ENCODE measurements at regions not wholly inside any gene's neighbourhood (a gene's known extent, or its start where the extent isn't known, plus 50 kb on each side); places are given as distances from the start of the nearest gene placed in this dataset.
"Not testable (repeated sequence)": the region's sequence is repeated elsewhere in the genome, so short reads cannot be mapped to it uniquely, and the experiment has no call there.

GRCh38 chr1:113205980-113206766 is 133.2 kb downstream of the LRIG2 start:
- Histone ChIP-seq H3K9me3 (ENCODE audit: control insufficient read depth, low read length) (no peaks in the 10 kb centered on the region), H3K4me3 (ENCODE audit: low read length) (no peak overlapping the region), H3K36me3 (ENCODE audit: control insufficient read depth, insufficient read depth, low read length) (no peaks in the 10 kb centered on the region), H3K9ac (ENCODE audit: low read length) (no peak overlapping the region), H3K27me3 (ENCODE audit: control insufficient read depth, insufficient read depth, low read length) (no peaks in the 10 kb centered on the region), H3K4me1 (ENCODE audit: control insufficient read depth, insufficient read depth, low read length) (peaks cover 42% of the 10 kb centered on the region)

DNA sequence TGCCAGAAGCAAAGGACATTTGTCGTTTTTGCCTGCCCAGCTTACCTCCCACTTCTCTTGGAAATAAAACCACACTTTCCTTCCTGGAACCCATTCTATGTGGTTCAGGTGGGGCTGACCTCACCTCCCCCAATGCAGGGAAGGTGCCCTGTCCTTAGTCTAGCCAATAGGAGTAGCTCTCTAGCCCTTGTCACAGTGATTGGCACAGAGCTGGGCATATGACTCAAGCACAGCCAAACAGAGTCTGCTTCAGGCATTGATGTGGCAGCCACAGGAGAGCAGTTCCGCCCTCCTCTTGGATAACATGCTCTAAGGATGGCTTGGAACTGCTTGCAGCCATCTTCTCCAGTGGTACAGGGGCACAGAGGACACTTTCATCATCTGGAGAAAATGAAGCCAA is 134.0 kb downstream of the LRIG2 start:
- Histone ChIP-seq H3K4me1 (ENCODE audit: control insufficient read depth, insufficient read depth, low read length) (peaks cover 45% of the 10 kb centered on the region), H3K36me3 (ENCODE audit: control insufficient read depth, insufficient read depth, low read length) (no peaks in the 10 kb centered on the region), H3K9ac (ENCODE audit: low read length) (no peak overlapping the region), H3K9me3 (ENCODE audit: control insufficient read depth, low read length) (no peaks in the 10 kb centered on the region), H3K27me3 (ENCODE audit: control insufficient read depth, insufficient read depth, low read length) (no peaks in the 10 kb centered on the region), H3K4me3 (ENCODE audit: low read length) (no peak overlapping the region)

DNA sequence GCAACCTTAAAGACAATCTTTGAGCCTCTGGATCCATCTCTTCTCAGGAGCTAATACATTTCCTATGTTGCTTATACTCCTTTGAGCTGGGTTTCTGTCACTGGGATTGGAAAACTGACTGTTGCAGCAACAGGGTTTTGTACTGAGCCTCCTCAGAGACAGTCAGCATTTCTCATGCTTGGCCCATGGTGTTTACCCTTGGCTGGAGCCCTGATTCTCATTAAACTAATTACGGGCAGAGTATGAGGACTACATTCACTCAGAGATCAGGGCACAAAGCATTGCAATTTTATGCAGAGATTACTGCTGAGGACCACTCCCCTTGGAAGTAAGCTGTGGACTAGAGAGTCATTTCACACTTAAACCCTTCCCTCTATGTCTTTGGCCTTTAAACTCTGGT is 134.5 kb downstream of the LRIG2 start:
- Histone ChIP-seq H3K4me1 (ENCODE audit: control insufficient read depth, insufficient read depth, low read length) (peaks cover 45% of the 10 kb centered on the region), H3K9ac (ENCODE audit: low read length) (no peak overlapping the region), H3K36me3 (ENCODE audit: control insufficient read depth, insufficient read depth, low read length) (no peaks in the 10 kb centered on the region), H3K4me3 (ENCODE audit: low read length) (no peak overlapping the region), H3K9me3 (ENCODE audit: control insufficient read depth, low read length) (no peaks in the 10 kb centered on the region), H3K27me3 (ENCODE audit: control insufficient read depth, insufficient read depth, low read length) (no peaks in the 10 kb centered on the region)

- not testable (repeated sequence) for H3K36me3 ChIP-seq (ENCODE audit: control insufficient read depth, insufficient read depth, low read length); H3K27me3 ChIP-seq (ENCODE audit: control insufficient read depth, insufficient read depth, low read length); H3K4me3 ChIP-seq (ENCODE audit: low read length); H3K9ac ChIP-seq (ENCODE audit: low read length); H3K9me3 ChIP-seq (ENCODE audit: control insufficient read depth, low read length)
- H3K4me1 ChIP-seq (ENCODE audit: control insufficient read depth, insufficient read depth, low read length), result peaks cover 45% of the 10 kb centered on the region
These were observed 135.4 kb downstream of the LRIG2 start for GRCh38 chr1:113208425-113208824.

DNA sequence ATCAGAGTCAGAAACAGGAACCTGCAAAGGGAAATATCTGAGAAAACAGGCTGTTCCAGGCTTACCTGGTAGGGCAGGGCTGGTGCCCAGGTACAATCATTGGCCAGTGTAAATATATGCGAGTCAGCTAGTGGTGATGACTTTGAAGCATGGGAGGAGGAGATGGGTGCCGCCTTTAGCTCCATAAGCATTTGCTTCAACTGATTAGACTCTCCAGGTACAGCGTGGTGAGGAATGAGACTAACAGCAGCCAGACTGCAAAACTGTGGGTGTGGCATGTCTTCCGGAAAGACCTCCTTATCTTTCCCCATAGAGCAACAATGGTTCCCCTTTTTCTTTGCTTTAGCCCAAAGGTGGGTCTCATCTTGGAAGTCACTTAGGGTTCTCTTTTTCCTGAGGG is 137.2 kb downstream of the LRIG2 start:
- Histone ChIP-seq H3K9me3 (ENCODE audit: control insufficient read depth, low read length) (no peaks in the 10 kb centered on the region), H3K4me3 (ENCODE audit: low read length) (no peak overlapping the region), H3K27me3 (ENCODE audit: control insufficient read depth, insufficient read depth, low read length) (no peaks in the 10 kb centered on the region), H3K36me3 (ENCODE audit: control insufficient read depth, insufficient read depth, low read length) (no peaks in the 10 kb centered on the region), H3K4me1 (ENCODE audit: control insufficient read depth, insufficient read depth, low read length) (peaks cover 45% of the 10 kb centered on the region), H3K9ac (ENCODE audit: low read length) (no peak overlapping the region)

- Histone ChIP-seq H3K27me3 (ENCODE audit: control insufficient read depth, insufficient read depth, low read length) (no peaks in the 10 kb centered on the region), H3K9me3 (ENCODE audit: control insufficient read depth, low read length) (no peaks in the 10 kb centered on the region), H3K36me3 (ENCODE audit: control insufficient read depth, insufficient read depth, low read length) (no peaks in the 10 kb centered on the region), H3K4me1 (ENCODE audit: control insufficient read depth, insufficient read depth, low read length) (peaks cover 48% of the 10 kb centered on the region), H3K4me3 (ENCODE audit: low read length) (no peak overlapping the region), H3K9ac (ENCODE audit: low read length) (no peak overlapping the region)
These were observed 138.5 kb downstream of the LRIG2 start for GRCh38 chr1:113211467-113211866.

DNA sequence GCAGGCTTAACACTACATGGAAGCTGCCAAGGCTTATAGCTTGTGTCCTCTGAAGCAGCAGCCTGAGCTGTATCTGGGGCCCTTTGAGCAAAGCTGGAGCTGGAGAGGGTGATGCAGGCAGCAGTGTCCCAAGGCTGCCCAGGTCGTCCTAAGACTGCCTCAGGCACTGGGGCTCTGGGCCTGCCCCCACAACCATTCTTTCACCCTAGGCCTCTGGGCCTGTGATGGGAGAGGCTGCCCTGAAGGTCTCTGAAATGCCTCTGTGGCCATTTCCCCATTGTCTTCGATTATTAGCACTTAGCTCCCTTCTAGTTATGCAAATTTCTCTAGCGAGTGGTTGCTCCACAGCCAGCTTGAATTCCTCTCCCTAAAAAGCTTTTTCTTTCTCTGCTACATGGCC is 142.0 kb downstream of the LRIG2 start:
- Histone ChIP-seq H3K9ac (ENCODE audit: low read length) (no peak overlapping the region), H3K36me3 (ENCODE audit: control insufficient read depth, insufficient read depth, low read length) (no peaks in the 10 kb centered on the region), H3K9me3 (ENCODE audit: control insufficient read depth, low read length) (no peaks in the 10 kb centered on the region), H3K27me3 (ENCODE audit: control insufficient read depth, insufficient read depth, low read length) (no peaks in the 10 kb centered on the region), H3K4me3 (ENCODE audit: low read length) (no peak overlapping the region), H3K4me1 (ENCODE audit: control insufficient read depth, insufficient read depth, low read length) (peaks cover 33% of the 10 kb centered on the region)

DNA sequence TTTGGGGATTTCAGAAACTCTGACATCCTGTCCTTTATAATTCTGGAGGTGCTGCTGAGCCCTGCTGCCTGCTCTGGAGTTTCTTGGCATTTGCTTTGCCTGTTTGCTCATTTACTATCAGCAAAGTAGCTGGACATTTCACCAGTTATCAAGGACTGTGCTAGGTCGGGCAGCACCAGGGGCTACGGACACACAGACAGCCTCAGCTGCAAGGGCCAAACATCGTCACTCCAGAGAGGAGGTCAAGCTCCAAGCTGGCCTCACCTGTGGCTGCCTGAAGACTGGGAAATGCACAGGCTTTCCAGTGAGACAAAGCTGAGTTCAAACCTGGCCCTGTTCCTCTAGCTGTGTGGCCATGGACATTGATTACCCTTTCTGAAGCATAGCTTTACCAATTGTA is 143.7 kb downstream of the LRIG2 start:
- no peak overlapping the region for H3K4me3 ChIP-seq (ENCODE audit: low read length)
- H3K36me3 ChIP-seq (ENCODE audit: control insufficient read depth, insufficient read depth, low read length), result no peaks in the 10 kb centered on the region
- no peaks in the 10 kb centered on the region for H3K27me3 ChIP-seq (ENCODE audit: control insufficient read depth, insufficient read depth, low read length)
- peaks cover 21% of the 10 kb centered on the region for H3K4me1 ChIP-seq (ENCODE audit: control insufficient read depth, insufficient read depth, low read length)
- no peak overlapping the region for H3K9ac ChIP-seq (ENCODE audit: low read length)
- no peaks in the 10 kb centered on the region for H3K9me3 ChIP-seq (ENCODE audit: control insufficient read depth, low read length)

- H3K4me3 ChIP-seq (ENCODE audit: low read length), result no peak overlapping the region
- no peaks in the 10 kb centered on the region for H3K36me3 ChIP-seq (ENCODE audit: control insufficient read depth, insufficient read depth, low read length)
- no peaks in the 10 kb centered on the region for H3K9me3 ChIP-seq (ENCODE audit: control insufficient read depth, low read length)
- no peaks in the 10 kb centered on the region for H3K27me3 ChIP-seq (ENCODE audit: control insufficient read depth, insufficient read depth, low read length)
- H3K4me1 ChIP-seq (ENCODE audit: control insufficient read depth, insufficient read depth, low read length), result peaks cover 21% of the 10 kb centered on the region
- H3K9ac ChIP-seq (ENCODE audit: low read length), result no peak overlapping the region
These were observed 144.6 kb downstream of the LRIG2 start for GRCh38 chr1:113217447-113218208.

DNA sequence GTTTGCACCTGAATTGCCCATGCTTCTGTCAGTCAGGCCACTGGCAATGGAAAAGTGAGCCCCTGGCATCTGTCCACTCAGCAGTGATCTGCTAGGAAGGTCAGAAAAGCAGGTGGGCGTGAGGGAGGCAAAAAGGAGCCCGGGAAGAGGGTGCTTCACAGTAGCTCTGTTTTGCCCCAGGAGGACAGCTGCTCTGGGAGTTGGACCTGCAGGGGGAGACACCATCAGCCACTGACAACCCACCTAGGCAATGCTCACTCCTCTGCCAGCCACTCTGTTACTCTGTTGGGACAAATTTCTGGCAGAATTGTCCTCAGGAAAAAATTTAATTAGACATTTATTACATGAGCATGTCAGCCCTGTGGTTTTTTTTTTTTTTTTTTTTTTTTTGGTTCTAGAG is 146.4 kb downstream of the LRIG2 start:
- H3K9me3 ChIP-seq (ENCODE audit: control insufficient read depth, low read length), result no peaks in the 10 kb centered on the region
- no peaks in the 10 kb centered on the region for H3K27me3 ChIP-seq (ENCODE audit: control insufficient read depth, insufficient read depth, low read length)
- H3K36me3 ChIP-seq (ENCODE audit: control insufficient read depth, insufficient read depth, low read length), result no peaks in the 10 kb centered on the region
- peaks cover 21% of the 10 kb centered on the region for H3K4me1 ChIP-seq (ENCODE audit: control insufficient read depth, insufficient read depth, low read length)
- H3K9ac ChIP-seq (ENCODE audit: low read length), result no peak overlapping the region
- no peak overlapping the region for H3K4me3 ChIP-seq (ENCODE audit: low read length)

- Histone ChIP-seq H3K4me1 (ENCODE audit: control insufficient read depth, insufficient read depth, low read length) (peaks cover 21% of the 10 kb centered on the region), H3K36me3 (ENCODE audit: control insufficient read depth, insufficient read depth, low read length) (no peaks in the 10 kb centered on the region), H3K4me3 (ENCODE audit: low read length) (no peak overlapping the region), H3K9ac (ENCODE audit: low read length) (no peak overlapping the region), H3K27me3 (ENCODE audit: control insufficient read depth, insufficient read depth, low read length) (no peaks in the 10 kb centered on the region), H3K9me3 (ENCODE audit: control insufficient read depth, low read length) (no peaks in the 10 kb centered on the region)
These were observed 146.8 kb downstream of the LRIG2 start for GRCh38 chr1:113219828-113220227.

- Histone ChIP-seq H3K4me1 (ENCODE audit: control insufficient read depth, insufficient read depth, low read length) (peaks cover 2% of the 10 kb centered on the region), H3K4me3 (ENCODE audit: low read length) (no peak overlapping the region), H3K9me3 (ENCODE audit: control insufficient read depth, low read length) (no peaks in the 10 kb centered on the region), H3K27me3 (ENCODE audit: control insufficient read depth, insufficient read depth, low read length) (no peaks in the 10 kb centered on the region), H3K36me3 (ENCODE audit: control insufficient read depth, insufficient read depth, low read length) (no peaks in the 10 kb centered on the region), H3K9ac (ENCODE audit: low read length) (no peak overlapping the region)
These were observed 150.0 kb downstream of the LRIG2 start for GRCh38 chr1:113223040-113223439.

Data from mucosa of stomach (tissue), 1 donor.